SK-N-SH (cell line): ENCODE measurements at regions not wholly inside any gene's neighbourhood (a gene's known extent, or its start where the extent isn't known, plus 50 kb on each side); places are given as distances from the start of the nearest gene placed in this dataset.

Experiments used
- CTCF ChIA-PET: fragments of 300-600, 350-600 bp; formaldehyde crosslinking; extraction: SDS; loops from one replicate; lab custom pipeline; 2021; lab: Yijun Ruan, JAX
- POLR2A ChIA-PET: fragments of 350-600 bp; sonication (Branson Sonifier 250); formaldehyde crosslinking; extraction: SDS; loops from one replicate; lab custom pipeline; 2020; ENCODE audit warnings: antibody characterized with exemption, inconsistent platforms; lab: Yijun Ruan, JAX
- DNase-seq: peaks from one replicate; pipeline ENCODE4 v3.0.0; 2012
- H2AFZ ChIP-seq: fragments of 200-600 bp; sonication (generic); 2 replicates; pipeline ENCODE4 v1.8.1; 2016; ENCODE audit warnings: antibody characterized with exemption, mild to moderate bottlenecking, low read depth
- H3F3A ChIP-seq: fragments of 200-600 bp; sonication (generic); replicated peaks from 2 replicates; pipeline ENCODE3; 2016; ENCODE audit warnings: antibody characterized with exemption, mild to moderate bottlenecking; ENCODE audit not compliant: insufficient read depth
- H3K27ac ChIP-seq, 2 experiments: fragments of 200-500 bp in 1 of 2; fragments of 200-600 bp in 1 of 2; sonication (Bioruptor generic) in 1 of 2; sonication (generic), shearing (Covaris generic) in 1 of 2; 2 replicates each; pipeline versions ENCODE4 v1.5.1 to v1.6.1; 2014 to 2016; ENCODE audit warnings: low read depth in 2 of 2, inconsistent platforms in 1 of 2, low read length in 1 of 2, mild to moderate bottlenecking in 1 of 2, mixed read lengths in 1 of 2
- H3K27me3 ChIP-seq: fragments of 200-600 bp; sonication (generic), shearing (Covaris generic); 2 replicates; pipeline ENCODE4 v1.6.1; 2016; ENCODE audit warnings: mixed run types; ENCODE audit not compliant: insufficient read depth
- H3K36me3 ChIP-seq, 2 experiments: fragments of 200-500 bp in 1 of 2; fragments of 200-600 bp in 1 of 2; sonication (Bioruptor generic) in 1 of 2; sonication (generic) in 1 of 2; replicated peaks in 1 of 2; 2 replicates each; pipeline versions ENCODE3 to v1.5.1; 2014 to 2016; ENCODE audit warnings: low read length in 1 of 2, mild to moderate bottlenecking in 1 of 2; ENCODE audit not compliant: insufficient read depth in 2 of 2, control insufficient read depth in 1 of 2
- H3K4me1 ChIP-seq, 2 experiments: fragments of 200-500 bp in 1 of 2; fragments of 200-600 bp in 1 of 2; sonication (Bioruptor generic) in 1 of 2; sonication (generic), shearing (Covaris generic) in 1 of 2; 2 replicates each; pipeline versions ENCODE4 v1.5.1 to v1.6.1; 2014 to 2016; ENCODE audit warnings: low read depth in 1 of 2, low read length in 1 of 2, mixed run types in 1 of 2; ENCODE audit not compliant: insufficient read depth in 2 of 2, control insufficient read depth in 1 of 2
- H3K4me2 ChIP-seq: fragments of 200-600 bp; sonication (generic), shearing (Covaris generic); 2 replicates; pipeline ENCODE4 v1.6.1; 2017; ENCODE audit warnings: mixed run types
- H3K4me3 ChIP-seq, 2 experiments: fragments of 200-500 bp in 1 of 2; fragments of 200-600 bp in 1 of 2; sonication (Bioruptor generic) in 1 of 2; sonication (generic), shearing (Covaris generic) in 1 of 2; 2 replicates each; pipeline versions ENCODE4 v1.5.1 to v1.8.1; 2014 to 2016; ENCODE audit warnings: low read depth in 2 of 2, inconsistent platforms in 1 of 2, low read length in 1 of 2, mild to moderate bottlenecking in 1 of 2, mixed read lengths in 1 of 2, moderate library complexity in 1 of 2
- H3K79me2 ChIP-seq: fragments of 200-600 bp; sonication (generic); 2 replicates; pipeline ENCODE4 v1.8.1; 2017; ENCODE audit warnings: mild to moderate bottlenecking; ENCODE audit not compliant: insufficient read depth
- H3K9ac ChIP-seq: fragments of 200-600 bp; sonication (generic); 2 replicates; pipeline ENCODE4 v1.6.1; 2017; ENCODE audit warnings: mixed run types
- H3K9me2 ChIP-seq: fragments of 200-600 bp; sonication (generic); 2 replicates; pipeline ENCODE4 v1.6.1; 2017; ENCODE audit warnings: mixed run types
- H3K9me3 ChIP-seq: fragments of 200-600 bp; sonication (generic); 2 replicates; pipeline ENCODE4 v1.6.1; 2017; ENCODE audit warnings: mixed run types, mild to moderate bottlenecking, moderate library complexity
- H4K20me1 ChIP-seq: fragments of 200-600 bp; sonication (generic); 2 replicates; pipeline ENCODE4 v1.6.1; 2017; ENCODE audit warnings: mild to moderate bottlenecking, mixed run types; ENCODE audit not compliant: insufficient read depth
- CHD2 ChIP-seq: fragments of 150-350 bp; IDR thresholded peaks from 2 replicates; pipeline ENCODE4 v1.6.1; 2018; ENCODE audit warnings: low read length; ENCODE audit not compliant: partially characterized antibody
- CTCF ChIP-seq: fragments of 200-600 bp; sonication (generic); IDR thresholded peaks from 2 replicates; pipeline ENCODE4 v1.6.1; 2017; ENCODE audit warnings: antibody characterized with exemption, mild to moderate bottlenecking, moderate library complexity
- ELF1 ChIP-seq: IDR thresholded peaks from 2 replicates; pipeline ENCODE4 v1.4.0; 2012
- EP300 ChIP-seq, 2 experiments: IDR thresholded peaks; 2 replicates each; pipeline versions ENCODE4 v1.4.0 to v1.6.1; 2012; ENCODE audit warnings: borderline replicate concordance in 1 of 2, low read depth in 1 of 2, low read length in 1 of 2
- EZH2phosphoT487 ChIP-seq: fragments of 200-600 bp; sonication (generic); IDR thresholded peaks from 2 replicates; pipeline ENCODE4 v1.6.1; 2017; ENCODE audit warnings: low read depth, mixed run types, mild to moderate bottlenecking, antibody characterized with exemption, moderate library complexity, borderline replicate concordance
- FOXJ3 ChIP-seq: sonication (generic); formaldehyde crosslinking; IDR thresholded peaks from 2 replicates; pipeline ENCODE4 v1.5.1; 2020; ENCODE audit warnings: mild to moderate bottlenecking, missing genetic modification reagents
- GABPA ChIP-seq: IDR thresholded peaks from 2 replicates; pipeline ENCODE4 v1.4.0; 2012; ENCODE audit warnings: low read depth, mild to moderate bottlenecking
- GATA2 ChIP-seq: sonication (generic); formaldehyde crosslinking; IDR thresholded peaks from 2 replicates; pipeline ENCODE4 v1.5.0; 2020; ENCODE audit warnings: mild to moderate bottlenecking, missing genetic modification reagents
- JUND ChIP-seq: IDR thresholded peaks from 2 replicates; pipeline ENCODE4 v1.4.0; 2012
- MAX ChIP-seq: IDR thresholded peaks from 2 replicates; pipeline ENCODE4 v1.4.0; 2012; ENCODE audit warnings: low read depth
- NFIC ChIP-seq: IDR thresholded peaks from 2 replicates; pipeline ENCODE4 v1.4.0; 2012; ENCODE audit warnings: borderline replicate concordance
- PBX3 ChIP-seq: IDR thresholded peaks from 2 replicates; pipeline ENCODE4; 2012
- POLR2AphosphoS5 ChIP-seq: IDR thresholded peaks from 2 replicates; pipeline ENCODE4 v1.6.1; 2012; ENCODE audit warnings: low read depth, low read length
- RFX5 ChIP-seq: IDR thresholded peaks from 2 replicates; pipeline ENCODE4 v1.6.1; 2012; ENCODE audit warnings: mild to moderate bottlenecking, improper control_type of control experiment, low read length
- SMC3 ChIP-seq: IDR thresholded peaks from 2 replicates; pipeline ENCODE4 v1.6.1; 2012; ENCODE audit warnings: low read depth, low read length, improper control_type of control experiment
- TAF1 ChIP-seq: IDR thresholded peaks from 2 replicates; pipeline ENCODE4 v1.6.1; 2012; ENCODE audit warnings: low read depth, mild to moderate bottlenecking, low read length, moderate library complexity, borderline replicate concordance
- TEAD4 ChIP-seq: IDR thresholded peaks from 2 replicates; pipeline ENCODE4 v1.4.0; 2012; ENCODE audit warnings: mild to moderate bottlenecking, borderline replicate concordance; ENCODE audit not compliant: insufficient read depth
- USF1 ChIP-seq: IDR thresholded peaks from 2 replicates; pipeline ENCODE4 v1.4.0; 2012; ENCODE audit warnings: low read depth, borderline replicate concordance
- USF2 ChIP-seq: fragments of 150-350 bp; IDR thresholded peaks from 2 replicates; pipeline ENCODE4 v1.6.1; 2017; ENCODE audit warnings: antibody characterized with exemption, low read length, low read depth, borderline replicate concordance
- YY1 ChIP-seq: IDR thresholded peaks from 2 replicates; pipeline ENCODE4 v1.4.0; 2012; ENCODE audit warnings: low read depth, mild to moderate bottlenecking
- WGBS: methylation state at CpG from one replicate; pipeline ENCODE4 v1.1.6; 2017; ENCODE audit warnings: low lambda C conversion rate; 5-methylcytosine and 5-hydroxymethylcytosine counted together

GRCh38 chr15:58295637-58296215 is 136.1 kb upstream of the LIPC start (continued):
- TF ChIP-seq MAX (no peak), EP300 (IDR thresholded peaks at IDR 0.05; ENCODE audit: borderline replicate concordance in 1 of 2, low read depth in 1 of 2, low read length in 1 of 2) (no peak), YY1 (no peak), PBX3 (no peak), NFIC (no peak), GATA2 (no peak), FOXJ3 (CRISPR knock-in tag) (no peak), TEAD4 (no peak), CHD2 (no peak), USF1 (no peak)
- TF ChIP-seq, all 33 proteins: peak for 0

GRCh38 chr15:58296276-58296675 is 135.5 kb upstream of the LIPC start:
- Histone ChIP-seq H4K20me1 (no peaks in the 10 kb centered on the region), H3K4me3 (no peak overlapping the region), H2AFZ (no peak overlapping the region), H3K4me2 (no peak overlapping the region), H3K9ac (no peak overlapping the region), H3K27ac (no peak overlapping the region), H3K9me2 (no peaks in the 10 kb centered on the region), H3F3A (no peaks in the 10 kb centered on the region), H3K27me3 (no peaks in the 10 kb centered on the region), H3K4me1 (no peaks in the 10 kb centered on the region), H3K79me2 (no peaks in the 10 kb centered on the region)
- DNase-seq = no peak
- WGBS = 33% methylated on average over 2 of the region's 2 CpGs
- POLR2A ChIA-PET = no interaction called here
- no peak for TF ChIP-seq EZH2phosphoT487
- TF ChIP-seq USF2 = no peak
- no peak for TF ChIP-seq GABPA
- TF ChIP-seq TAF1 = no peak
- no peak for TF ChIP-seq ELF1
- no peak for TF ChIP-seq SMC3
- TF ChIP-seq JUND = no peak
- no peak for TF ChIP-seq POLR2AphosphoS5
- TF ChIP-seq NFIC = no peak
- TF ChIP-seq PBX3 = no peak
- no peak for TF ChIP-seq RFX5
- TF ChIP-seq CTCF = no peak
- TF ChIP-seq, all 33 proteins: peak for 0
- CTCF ChIA-PET = no interaction called here
- Histone ChIP-seq H3K9me3 (0 out of 2 replicates have a peak, but pooled peaks cover 6% of the 10 kb centered on the region), H3K36me3 (no peaks in the 10 kb centered on the region)
